SK-N-SH (cell line): ENCODE measurements at regions not wholly inside any gene's neighbourhood (a gene's known extent, or its start where the extent isn't known, plus 50 kb on each side); places are given as distances from the start of the nearest gene placed in this dataset.

Experiments used
- FOSL2 ChIP-seq: IDR thresholded peaks from 2 replicates; pipeline ENCODE4 v1.4.0; 2012; ENCODE audit warnings: low read depth, mild to moderate bottlenecking, moderate library complexity, borderline replicate concordance
- GABPA ChIP-seq: IDR thresholded peaks from 2 replicates; pipeline ENCODE4 v1.4.0; 2012; ENCODE audit warnings: low read depth, mild to moderate bottlenecking
- RFX5 ChIP-seq: IDR thresholded peaks from 2 replicates; pipeline ENCODE4 v1.6.1; 2012; ENCODE audit warnings: mild to moderate bottlenecking, improper control_type of control experiment, low read length
- TF ChIP-seq, protein P1 (sequence below): fragments of 200-600 bp; sonication (generic); IDR thresholded peaks from 2 replicates; pipeline ENCODE4 v1.6.1; 2017; ENCODE audit warnings: antibody characterized with exemption, mild to moderate bottlenecking, moderate library complexity
- TF ChIP-seq, protein P2 (sequence below): IDR thresholded peaks from 2 replicates; pipeline ENCODE4 v1.6.1; 2012; ENCODE audit warnings: mild to moderate bottlenecking, low read depth, low read length, moderate library complexity
- TF ChIP-seq, protein P3 (sequence below): IDR thresholded peaks from 2 replicates; pipeline ENCODE4 v1.4.0; 2012; ENCODE audit warnings: low read depth

DNA sequence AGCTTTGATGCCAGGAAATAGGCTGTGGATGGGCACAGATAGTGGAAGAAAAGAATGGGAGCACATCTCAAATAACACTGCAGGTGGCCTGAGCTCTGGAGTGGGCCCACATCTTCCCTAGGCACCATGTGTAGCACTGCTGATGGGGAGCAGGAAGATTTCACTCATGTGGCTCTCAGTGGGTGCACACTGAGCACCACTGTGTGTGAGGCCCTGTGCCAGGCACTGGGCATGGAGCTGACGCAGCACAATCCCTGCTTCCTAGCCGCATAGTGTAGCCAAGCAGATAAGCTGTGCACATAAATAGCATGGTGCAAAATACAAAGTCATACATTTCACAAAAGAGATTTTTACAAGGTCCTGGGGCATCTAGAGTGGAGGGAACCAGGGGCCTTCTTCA, 101.6 kb downstream of the MOBP start:
- TF ChIP-seq, protein P1, sequence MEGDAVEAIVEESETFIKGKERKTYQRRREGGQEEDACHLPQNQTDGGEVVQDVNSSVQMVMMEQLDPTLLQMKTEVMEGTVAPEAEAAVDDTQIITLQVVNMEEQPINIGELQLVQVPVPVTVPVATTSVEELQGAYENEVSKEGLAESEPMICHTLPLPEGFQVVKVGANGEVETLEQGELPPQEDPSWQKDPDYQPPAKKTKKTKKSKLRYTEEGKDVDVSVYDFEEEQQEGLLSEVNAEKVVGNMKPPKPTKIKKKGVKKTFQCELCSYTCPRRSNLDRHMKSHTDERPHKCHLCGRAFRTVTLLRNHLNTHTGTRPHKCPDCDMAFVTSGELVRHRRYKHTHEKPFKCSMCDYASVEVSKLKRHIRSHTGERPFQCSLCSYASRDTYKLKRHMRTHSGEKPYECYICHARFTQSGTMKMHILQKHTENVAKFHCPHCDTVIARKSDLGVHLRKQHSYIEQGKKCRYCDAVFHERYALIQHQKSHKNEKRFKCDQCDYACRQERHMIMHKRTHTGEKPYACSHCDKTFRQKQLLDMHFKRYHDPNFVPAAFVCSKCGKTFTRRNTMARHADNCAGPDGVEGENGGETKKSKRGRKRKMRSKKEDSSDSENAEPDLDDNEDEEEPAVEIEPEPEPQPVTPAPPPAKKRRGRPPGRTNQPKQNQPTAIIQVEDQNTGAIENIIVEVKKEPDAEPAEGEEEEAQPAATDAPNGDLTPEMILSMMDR = no peak
- TF ChIP-seq, protein P2, sequence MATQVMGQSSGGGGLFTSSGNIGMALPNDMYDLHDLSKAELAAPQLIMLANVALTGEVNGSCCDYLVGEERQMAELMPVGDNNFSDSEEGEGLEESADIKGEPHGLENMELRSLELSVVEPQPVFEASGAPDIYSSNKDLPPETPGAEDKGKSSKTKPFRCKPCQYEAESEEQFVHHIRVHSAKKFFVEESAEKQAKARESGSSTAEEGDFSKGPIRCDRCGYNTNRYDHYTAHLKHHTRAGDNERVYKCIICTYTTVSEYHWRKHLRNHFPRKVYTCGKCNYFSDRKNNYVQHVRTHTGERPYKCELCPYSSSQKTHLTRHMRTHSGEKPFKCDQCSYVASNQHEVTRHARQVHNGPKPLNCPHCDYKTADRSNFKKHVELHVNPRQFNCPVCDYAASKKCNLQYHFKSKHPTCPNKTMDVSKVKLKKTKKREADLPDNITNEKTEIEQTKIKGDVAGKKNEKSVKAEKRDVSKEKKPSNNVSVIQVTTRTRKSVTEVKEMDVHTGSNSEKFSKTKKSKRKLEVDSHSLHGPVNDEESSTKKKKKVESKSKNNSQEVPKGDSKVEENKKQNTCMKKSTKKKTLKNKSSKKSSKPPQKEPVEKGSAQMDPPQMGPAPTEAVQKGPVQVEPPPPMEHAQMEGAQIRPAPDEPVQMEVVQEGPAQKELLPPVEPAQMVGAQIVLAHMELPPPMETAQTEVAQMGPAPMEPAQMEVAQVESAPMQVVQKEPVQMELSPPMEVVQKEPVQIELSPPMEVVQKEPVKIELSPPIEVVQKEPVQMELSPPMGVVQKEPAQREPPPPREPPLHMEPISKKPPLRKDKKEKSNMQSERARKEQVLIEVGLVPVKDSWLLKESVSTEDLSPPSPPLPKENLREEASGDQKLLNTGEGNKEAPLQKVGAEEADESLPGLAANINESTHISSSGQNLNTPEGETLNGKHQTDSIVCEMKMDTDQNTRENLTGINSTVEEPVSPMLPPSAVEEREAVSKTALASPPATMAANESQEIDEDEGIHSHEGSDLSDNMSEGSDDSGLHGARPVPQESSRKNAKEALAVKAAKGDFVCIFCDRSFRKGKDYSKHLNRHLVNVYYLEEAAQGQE = no peak
- no peak for TF ChIP-seq GABPA
- TF ChIP-seq, protein P3, sequence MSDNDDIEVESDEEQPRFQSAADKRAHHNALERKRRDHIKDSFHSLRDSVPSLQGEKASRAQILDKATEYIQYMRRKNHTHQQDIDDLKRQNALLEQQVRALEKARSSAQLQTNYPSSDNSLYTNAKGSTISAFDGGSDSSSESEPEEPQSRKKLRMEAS = no peak
- TF ChIP-seq RFX5 = no peak
- no peak for TF ChIP-seq FOSL2
